T-helper 1 cell (primary cell): ENCODE measurements at regions not wholly inside any gene's neighbourhood (a gene's known extent, or its start where the extent isn't known, plus 50 kb on each side); places are given as distances from the start of the nearest gene placed in this dataset.

Experiments used
- DNase-seq, 5 donors: peaks; one replicate each; pipeline ENCODE4 v3.0.0-alpha.2; 2012 to 2020

- DNase-seq, result no peak
These were observed 80.0 kb upstream of the TNR start for GRCh38 chr1:175823406-175823805.

GRCh38 chr1:175822580-175822979 lies 79.2 kb upstream of the TNR start:
- DNase-seq, result no peak

GRCh38 chr1:175820456-175821025 lies 77.1 kb upstream of the TNR start:
- DNase-seq, result no peak

- DNase-seq, result no peak
These were observed 75.5 kb upstream of the TNR start for GRCh38 chr1:175818929-175819328.

- no peak for DNase-seq
These were observed 74.0 kb upstream of the TNR start for GRCh38 chr1:175817445-175817844.

GRCh38 chr1:175814885-175815284 lies 71.5 kb upstream of the TNR start:
- DNase-seq, result no peak

GRCh38 chr1:175812936-175813335 lies 69.5 kb upstream of the TNR start:
- no peak for DNase-seq

- no peak for DNase-seq
These were observed 66.9 kb upstream of the TNR start for GRCh38 chr1:175810305-175810704.

GRCh38 chr1:175808999-175809398 lies 65.6 kb upstream of the TNR start:
- no peak for DNase-seq

- DNase-seq, result no peak
These were observed 65.2 kb upstream of the TNR start for GRCh38 chr1:175808573-175808972.

- DNase-seq, result no peak
These were observed 61.2 kb upstream of the TNR start for GRCh38 chr1:175804561-175804960.

- no peak for DNase-seq
These were observed 60.0 kb upstream of the TNR start for GRCh38 chr1:175803413-175803812.

- DNase-seq, result no peak
These were observed 59.2 kb upstream of the TNR start for GRCh38 chr1:175802407-175803123.

GRCh38 chr1:175801979-175802378 lies 58.6 kb upstream of the TNR start:
- DNase-seq, result no peak

GRCh38 chr1:175797576-175797975 lies 54.2 kb upstream of the TNR start:
- no peak for DNase-seq

GRCh38 chr1:175794586-175794985 lies 51.2 kb upstream of the TNR start:
- DNase-seq, result no peak

GRCh38 chr1:175793617-175794016 lies 50.2 kb upstream of the TNR start:
- no peak for DNase-seq
